ENCODE measurements at regions not wholly inside any gene's neighbourhood (a gene's known extent, or its start where the extent isn't known, plus 50 kb on each side); places are given as distances from the start of the nearest gene placed in this dataset.
"Not testable (repeated sequence)": the region's sequence is repeated elsewhere in the genome, so short reads cannot be mapped to it uniquely, and the experiment has no call there.

- no peak for DNase-seq (ENCODE audit: low read depth in 2 of 3, low spot score in 1 of 3)
Measured at GRCh38 chr10:43921478-43921877, 272.8 kb upstream of the ZNF32 start.

- not testable (repeated sequence) for DNase-seq (ENCODE audit: low read depth in 2 of 3, low spot score in 1 of 3)
Measured at GRCh38 chr10:43920236-43920758, 271.6 kb upstream of the ZNF32 start.

GRCh38 chr10:43913676-43914235, 265.1 kb upstream of the ZNF32 start:
- DNase-seq (ENCODE audit: low read depth in 2 of 3, low spot score in 1 of 3), result no peak

- DNase-seq (ENCODE audit: low read depth in 2 of 3, low spot score in 1 of 3), result no peak
Measured at GRCh38 chr10:43912469-43912868, 263.8 kb upstream of the ZNF32 start.

- DNase-seq (ENCODE audit: low read depth in 2 of 3, low spot score in 1 of 3), result no peak
Measured at GRCh38 chr10:43906490-43906889, 257.8 kb upstream of the ZNF32 start.

GRCh38 chr10:43905512-43906236, 257.0 kb upstream of the ZNF32 start:
- DNase-seq (ENCODE audit: low read depth in 2 of 3, low spot score in 1 of 3), result no peak

- no peak for DNase-seq (ENCODE audit: low read depth in 2 of 3, low spot score in 1 of 3)
Measured at GRCh38 chr10:43904844-43905243, 256.2 kb upstream of the ZNF32 start.

GRCh38 chr10:43904301-43904700, 255.6 kb upstream of the ZNF32 start:
- no peak for DNase-seq (ENCODE audit: low read depth in 2 of 3, low spot score in 1 of 3)

- no peak for DNase-seq (ENCODE audit: low read depth in 2 of 3, low spot score in 1 of 3)
Measured at GRCh38 chr10:43903451-43903850, 254.8 kb upstream of the ZNF32 start.

- no peak for DNase-seq (ENCODE audit: low read depth in 2 of 3, low spot score in 1 of 3)
Measured at GRCh38 chr10:43902842-43903241, 254.2 kb upstream of the ZNF32 start.

- DNase-seq (ENCODE audit: low read depth in 2 of 3, low spot score in 1 of 3), result no peak
Measured at GRCh38 chr10:43901744-43902504, 253.2 kb upstream of the ZNF32 start.

- no peak for DNase-seq (ENCODE audit: low read depth in 2 of 3, low spot score in 1 of 3)
Measured at GRCh38 chr10:43901302-43901701, 252.6 kb upstream of the ZNF32 start.

GRCh38 chr10:43900571-43900970, 251.9 kb upstream of the ZNF32 start:
- no peak for DNase-seq (ENCODE audit: low read depth in 2 of 3, low spot score in 1 of 3)

- DNase-seq (ENCODE audit: low read depth in 2 of 3, low spot score in 1 of 3), result no peak
Measured at GRCh38 chr10:43899224-43899959, 250.7 kb upstream of the ZNF32 start.

- no peak for DNase-seq (ENCODE audit: low read depth in 2 of 3, low spot score in 1 of 3)
Measured at GRCh38 chr10:43898592-43898991, 249.9 kb upstream of the ZNF32 start.

GRCh38 chr10:43897765-43898419, 249.2 kb upstream of the ZNF32 start:
- no peak for DNase-seq (ENCODE audit: low read depth in 2 of 3, low spot score in 1 of 3)

GRCh38 chr10:43892062-43892770, 243.5 kb upstream of the ZNF32 start:
- no peak for DNase-seq (ENCODE audit: low read depth in 2 of 3, low spot score in 1 of 3)

GRCh38 chr10:43891241-43891640, 242.6 kb upstream of the ZNF32 start:
- DNase-seq (ENCODE audit: low read depth in 2 of 3, low spot score in 1 of 3), result no peak

GRCh38 chr10:43890124-43890523, 241.4 kb upstream of the ZNF32 start:
- DNase-seq (ENCODE audit: low read depth in 2 of 3, low spot score in 1 of 3), result no peak

GRCh38 chr10:43888586-43888985, 239.9 kb upstream of the ZNF32 start:
- no peak for DNase-seq (ENCODE audit: low read depth in 2 of 3, low spot score in 1 of 3)

Measured in stimulated activated CD4-positive, alpha-beta T cell treated with anti-CD3 and anti-CD28 coated beads, Interleukin-12 subunit alpha, Interleukin-12 subunit beta, amount 100 ng/mL, for 48 hours (primary cell).